Spleen (tissue), 7 donors: ENCODE measurements at regions not wholly inside any gene's neighbourhood (a gene's known extent, or its start where the extent isn't known, plus 50 kb on each side); places are given as distances from the start of the nearest gene placed in this dataset.
"Not testable (repeated sequence)": the region's sequence is repeated elsewhere in the genome, so short reads cannot be mapped to it uniquely, and the experiment has no call there.

Experiments
- CTCF ChIP-seq, 11 experiments: fragments of 200-600 bp in 7 of 11; fragments of 450-650 bp in 4 of 11; sonication (generic) in 4 of 11; IDR thresholded peaks in 8 of 11; conservative IDR thresholded peaks in 3 of 11; 1 replicate in 7 of 11; 2 replicates in 4 of 11; pipeline versions ENCODE4 v1.4.0 to v1.8.0; 2016 to 2021; ENCODE audit warnings: antibody characterized with exemption in 11 of 11, inconsistent platforms in 4 of 11, mild to moderate bottlenecking in 1 of 11
- POLR2A ChIP-seq, 3 donors: fragments of 450-650 bp; IDR thresholded peaks; one replicate each; pipeline ENCODE4 v1.5.1; 2017; ENCODE audit warnings: antibody characterized with exemption in 3 of 3, mild to moderate bottlenecking in 1 of 3
- POLR2AphosphoS5 ChIP-seq, 3 donors: sonication (generic); formaldehyde crosslinking; IDR thresholded peaks; one replicate each; pipeline ENCODE4 v1.5.1; 2017; ENCODE audit warnings: antibody characterized with exemption in 3 of 3
- donor health status: DM: no; HTN: no; CAD: no; lungs with moderate emphysema.
- donor health status: DM: no; HTN: no; CAD: no.
- donor health status: DM: no; HTN: no; CAD: no.

GRCh38 chr6:71686021-71686677 is 200.2 kb upstream of the RIMS1 start:
- TF ChIP-seq CTCF (IDR thresholded peaks at IDR 0.05 in 8 of 11, conservative IDR thresholded peaks at IDR 0.05 in 3 of 11); POLR2AphosphoS5 (IDR thresholded peaks at IDR 0.05); POLR2A (IDR thresholded peaks at IDR 0.05): not testable (repeated sequence)
